NB4 (cell line): ENCODE measurements at regions not wholly inside any gene's neighbourhood (a gene's known extent, or its start where the extent isn't known, plus 50 kb on each side); places are given as distances from the start of the nearest gene placed in this dataset.

Source experiments
- DNase-seq: peaks from one replicate; pipeline ENCODE4 v3.0.0; 2010; ENCODE audit warnings: low read depth
- H3K4me3 ChIP-seq: one replicate; pipeline ENCODE4 v1.5.1; 2011; ENCODE audit warnings: mild to moderate bottlenecking, low read depth, low read length, moderate library complexity
- CTCF ChIP-seq: IDR thresholded peaks from one replicate; pipeline ENCODE4 v1.5.1; 2012; ENCODE audit warnings: low read depth, low read length
- MAX ChIP-seq: IDR thresholded peaks from 2 replicates; pipeline ENCODE4 v1.6.1; 2011; ENCODE audit warnings: low read depth, low read length
- MYC ChIP-seq: IDR thresholded peaks from 2 replicates; pipeline ENCODE4 v1.6.1; 2011; ENCODE audit warnings: low read depth, low read length
- POLR2A ChIP-seq: IDR thresholded peaks from 2 replicates; pipeline ENCODE4 v1.6.1; 2011; ENCODE audit warnings: mild to moderate bottlenecking; ENCODE audit not compliant: insufficient read length; ENCODE audit errors: extremely low read depth

- H3K4me3 ChIP-seq: no peak overlapping the region
- DNase-seq: no peak
- TF ChIP-seq POLR2A: no peak
- no peak for TF ChIP-seq MAX
- TF ChIP-seq CTCF: no peak
- no peak for TF ChIP-seq MYC
These were observed 51.8 kb upstream of the IPO5 start for GRCh38 chr13:97901716-97902115.
